ENCODE measurements at regions not wholly inside any gene's neighbourhood (a gene's known extent, or its start where the extent isn't known, plus 50 kb on each side); places are given as distances from the start of the nearest gene placed in this dataset.

- Histone ChIP-seq H3K9me3 (ENCODE audit: insufficient read depth, low read depth) (peaks cover 15% of the 10 kb centered on the region), H3K4me1 (replicated peaks; ENCODE audit: insufficient read depth) (no peaks in the 10 kb centered on the region), H3K4me3 (no peak overlapping the region), H3K4me2 (no peak overlapping the region), H2AFZ (no peak overlapping the region), H3K27me3 (ENCODE audit: insufficient read depth, low read depth) (no peaks in the 10 kb centered on the region), H3K9me2 (ENCODE audit: insufficient read depth) (no peaks in the 10 kb centered on the region), H3K79me2 (ENCODE audit: low read depth) (no peaks in the 10 kb centered on the region), H3K27ac (no peak overlapping the region), H3F3A (ENCODE audit: insufficient read depth, low read depth) (no peaks in the 10 kb centered on the region), H3K36me3 (ENCODE audit: low read depth) (no peaks in the 10 kb centered on the region), H4K20me1 (ENCODE audit: insufficient read depth) (no peaks in the 10 kb centered on the region; the same call in 1 of the 2 replicates)
- BruUV-seq (replicated peaks), result no TSS peak
- intact Hi-C loops (cut with micrococcal nuclease; ENCODE audit: unreplicated experiment), result no loop called here
- no peak for DNase-seq
- CTCF ChIA-PET, result no interaction called here
- TF ChIP-seq EZH2 (IDR thresholded peaks at IDR 0.05; ENCODE audit: low read depth), result no peak
- TF ChIP-seq CTCF (conservative IDR thresholded peaks at IDR 0.05), result no peak
- POLR2A ChIA-PET (ENCODE audit: unreplicated experiment), result interaction anchor here (0.6 kb wide), 1 partner anchor 359 kb away, joined by 3 read pairs; no protein-coding TSS in a partner anchor
Observed at GRCh38 chr10:78889536-78890063, 179.2 kb upstream of the ZMIZ1 start.

GRCh38 chr10:78890506-78890905, 178.3 kb upstream of the ZMIZ1 start:
- no peak overlapping the region for H2AFZ ChIP-seq
- no peaks in the 10 kb centered on the region; the same call in 1 of the 2 replicates for H4K20me1 ChIP-seq (ENCODE audit: insufficient read depth)
- H3K27me3 ChIP-seq (ENCODE audit: insufficient read depth, low read depth), result no peaks in the 10 kb centered on the region
- intact Hi-C loops (cut with micrococcal nuclease; ENCODE audit: unreplicated experiment), result no loop called here
- no peak for DNase-seq
- POLR2A ChIA-PET (ENCODE audit: unreplicated experiment), result no interaction called here
- TF ChIP-seq CTCF (conservative IDR thresholded peaks at IDR 0.05) (no peak), EZH2 (IDR thresholded peaks at IDR 0.05; ENCODE audit: low read depth) (no peak)
- H3F3A ChIP-seq (ENCODE audit: insufficient read depth, low read depth), result no peaks in the 10 kb centered on the region
- CTCF ChIA-PET, result no interaction called here
- H3K9me3 ChIP-seq (ENCODE audit: insufficient read depth, low read depth), result peaks cover 11% of the 10 kb centered on the region
- no peak overlapping the region for H3K27ac ChIP-seq
- BruUV-seq (replicated peaks), result no TSS peak
- H3K79me2 ChIP-seq (ENCODE audit: low read depth), result no peaks in the 10 kb centered on the region
- H3K9me2 ChIP-seq (ENCODE audit: insufficient read depth), result no peaks in the 10 kb centered on the region
- no peak overlapping the region for H3K4me2 ChIP-seq
- H3K4me1 ChIP-seq (replicated peaks; ENCODE audit: insufficient read depth), result no peaks in the 10 kb centered on the region
- no peaks in the 10 kb centered on the region for H3K36me3 ChIP-seq (ENCODE audit: low read depth)
- H3K4me3 ChIP-seq, result no peak overlapping the region

GRCh38 chr10:78891741-78892140, 177.0 kb upstream of the ZMIZ1 start:
- no peak overlapping the region for H3K4me3 ChIP-seq
- no peaks in the 10 kb centered on the region for H3K27me3 ChIP-seq (ENCODE audit: insufficient read depth, low read depth)
- no peaks in the 10 kb centered on the region for H3K9me3 ChIP-seq (ENCODE audit: insufficient read depth, low read depth)
- no peak for TF ChIP-seq EZH2 (IDR thresholded peaks at IDR 0.05; ENCODE audit: low read depth)
- H4K20me1 ChIP-seq (ENCODE audit: insufficient read depth), result no peaks in the 10 kb centered on the region
- no peak overlapping the region for H3K27ac ChIP-seq
- H3K4me2 ChIP-seq, result no peak overlapping the region
- no peak for DNase-seq
- H2AFZ ChIP-seq, result no peak overlapping the region
- no peaks in the 10 kb centered on the region for H3K36me3 ChIP-seq (ENCODE audit: low read depth)
- H3K9me2 ChIP-seq (ENCODE audit: insufficient read depth), result no peaks in the 10 kb centered on the region
- no peaks in the 10 kb centered on the region for H3K4me1 ChIP-seq (replicated peaks; ENCODE audit: insufficient read depth)
- intact Hi-C loops (cut with micrococcal nuclease; ENCODE audit: unreplicated experiment), result no loop called here
- no peaks in the 10 kb centered on the region for H3F3A ChIP-seq (ENCODE audit: insufficient read depth, low read depth)
- H3K79me2 ChIP-seq (ENCODE audit: low read depth), result no peaks in the 10 kb centered on the region
- CTCF ChIA-PET, result no interaction called here
- POLR2A ChIA-PET (ENCODE audit: unreplicated experiment), result no interaction called here
- no TSS peak for BruUV-seq (replicated peaks)

Measured in PC-9 (cell line).